HG03139 (cell line): ENCODE measurements at regions not wholly inside any gene's neighbourhood (a gene's known extent, or its start where the extent isn't known, plus 50 kb on each side); places are given as distances from the start of the nearest gene placed in this dataset.

Experiments
- ATAC-seq: cut with Tn5 transposase; IDR thresholded peaks from one replicate; pipeline ENCODE4 v1.9.1; 2021; ENCODE audit not compliant: unreplicated experiment

- no peak for ATAC-seq
These were observed 727.8 kb downstream of the BCL11B start for GRCh38 chr14:98544174-98544573.

- ATAC-seq, result no peak
These were observed 726.8 kb downstream of the BCL11B start for GRCh38 chr14:98545181-98545580.

GRCh38 chr14:98548071-98548686 is 723.8 kb downstream of the BCL11B start:
- no peak for ATAC-seq

- ATAC-seq, result no peak
These were observed 721.0 kb downstream of the BCL11B start for GRCh38 chr14:98551028-98551427.

- no peak for ATAC-seq
These were observed 716.6 kb downstream of the BCL11B start for GRCh38 chr14:98555440-98555839.

- no peak for ATAC-seq
These were observed 708.0 kb downstream of the BCL11B start for GRCh38 chr14:98564006-98564405.

GRCh38 chr14:98564541-98564940 is 707.5 kb downstream of the BCL11B start:
- ATAC-seq, result no peak

- ATAC-seq, result no peak
These were observed 700.9 kb downstream of the BCL11B start for GRCh38 chr14:98571104-98571503.

- no peak for ATAC-seq
These were observed 698.9 kb downstream of the BCL11B start for GRCh38 chr14:98573082-98573481.

- no peak for ATAC-seq
These were observed 695.5 kb downstream of the BCL11B start for GRCh38 chr14:98576463-98576862.

- no peak for ATAC-seq
These were observed 693.8 kb downstream of the BCL11B start for GRCh38 chr14:98578204-98578603.

GRCh38 chr14:98579140-98579539 is 692.9 kb downstream of the BCL11B start:
- ATAC-seq, result no peak

- no peak for ATAC-seq
These were observed 691.8 kb downstream of the BCL11B start for GRCh38 chr14:98580131-98580678.

- no peak for ATAC-seq
These were observed 689.7 kb downstream of the BCL11B start for GRCh38 chr14:98582276-98582675.

GRCh38 chr14:98591161-98591560 is 680.8 kb downstream of the BCL11B start:
- no peak for ATAC-seq

- ATAC-seq, result no peak
These were observed 679.3 kb downstream of the BCL11B start for GRCh38 chr14:98592611-98593170.

GRCh38 chr14:98593361-98593761 is 678.6 kb downstream of the BCL11B start:
- ATAC-seq, result no peak

- ATAC-seq, result no peak
These were observed 677.8 kb downstream of the BCL11B start for GRCh38 chr14:98594156-98594555.

GRCh38 chr14:98598576-98598975 is 673.4 kb downstream of the BCL11B start:
- no peak for ATAC-seq

- ATAC-seq, result no peak
These were observed 672.9 kb downstream of the BCL11B start for GRCh38 chr14:98599082-98599481.

- ATAC-seq, result no peak
These were observed 669.0 kb downstream of the BCL11B start for GRCh38 chr14:98602983-98603382.

- no peak for ATAC-seq
These were observed 667.0 kb downstream of the BCL11B start for GRCh38 chr14:98605043-98605442.
